ENCODE measurements at regions not wholly inside any gene's neighbourhood (a gene's known extent, or its start where the extent isn't known, plus 50 kb on each side); places are given as distances from the start of the nearest gene placed in this dataset.

DNA sequence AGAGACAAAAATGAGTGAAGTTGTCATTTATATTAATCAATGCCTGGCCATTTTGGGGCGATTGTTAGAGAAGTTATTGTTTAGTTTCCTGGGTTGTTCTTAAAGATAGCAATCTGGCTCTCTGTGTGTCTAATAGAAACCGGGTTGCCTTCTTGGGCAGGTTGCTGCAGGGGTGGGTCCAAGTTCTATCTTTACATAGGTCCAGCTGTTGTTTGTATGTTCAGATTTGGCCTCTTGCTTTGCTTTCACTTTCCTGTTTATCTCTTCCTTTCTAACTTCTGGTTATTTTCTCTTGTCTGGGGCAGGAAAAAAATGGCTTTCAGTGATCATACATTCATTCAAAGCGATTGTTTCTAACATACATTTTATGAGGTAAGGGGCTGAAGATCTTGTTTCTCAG lies 128.4 kb upstream of the NOX3 start:
- H3K9me2 ChIP-seq (ENCODE audit: insufficient read depth, low read length): no peaks in the 10 kb centered on the region
- no peak overlapping the region for H3K27ac ChIP-seq (ENCODE audit: low read length)
- no peaks in the 10 kb centered on the region for H3F3A ChIP-seq (ENCODE audit: insufficient read depth, low read length, poor library complexity, severe bottlenecking)
- no peak overlapping the region for H2AFZ ChIP-seq (ENCODE audit: low read depth, low read length)
- no peaks in the 10 kb centered on the region for H3K9me3 ChIP-seq (ENCODE audit: low read length)
- no peaks in the 10 kb centered on the region for H4K20me1 ChIP-seq (ENCODE audit: insufficient read depth)
- no peaks in the 10 kb centered on the region for H3K36me3 ChIP-seq (ENCODE audit: insufficient read depth, low read length)
- TF ChIP-seq RAD21 (conservative IDR thresholded peaks at IDR 0.05) (no peak), POLR2AphosphoS5 (IDR thresholded peaks at IDR 0.05) (no peak), EZH2 (IDR thresholded peaks at IDR 0.05; ENCODE audit: borderline replicate concordance, insufficient read depth, low read length, poor library complexity, severe bottlenecking) (no peak), TAF1 (IDR thresholded peaks at IDR 0.05; ENCODE audit: low read depth) (no peak)
- no peak overlapping the region for H3K9ac ChIP-seq (ENCODE audit: low read length)
- H3K4me3 ChIP-seq (ENCODE audit: low read length): no peak overlapping the region
- H3K4me2 ChIP-seq (ENCODE audit: low read length): no peak overlapping the region
- H3K27me3 ChIP-seq (ENCODE audit: insufficient read depth, low read depth, low read length): no peaks in the 10 kb centered on the region
- H3K79me2 ChIP-seq (replicated peaks; ENCODE audit: insufficient read depth, low read length): no peaks in the 10 kb centered on the region

DNA sequence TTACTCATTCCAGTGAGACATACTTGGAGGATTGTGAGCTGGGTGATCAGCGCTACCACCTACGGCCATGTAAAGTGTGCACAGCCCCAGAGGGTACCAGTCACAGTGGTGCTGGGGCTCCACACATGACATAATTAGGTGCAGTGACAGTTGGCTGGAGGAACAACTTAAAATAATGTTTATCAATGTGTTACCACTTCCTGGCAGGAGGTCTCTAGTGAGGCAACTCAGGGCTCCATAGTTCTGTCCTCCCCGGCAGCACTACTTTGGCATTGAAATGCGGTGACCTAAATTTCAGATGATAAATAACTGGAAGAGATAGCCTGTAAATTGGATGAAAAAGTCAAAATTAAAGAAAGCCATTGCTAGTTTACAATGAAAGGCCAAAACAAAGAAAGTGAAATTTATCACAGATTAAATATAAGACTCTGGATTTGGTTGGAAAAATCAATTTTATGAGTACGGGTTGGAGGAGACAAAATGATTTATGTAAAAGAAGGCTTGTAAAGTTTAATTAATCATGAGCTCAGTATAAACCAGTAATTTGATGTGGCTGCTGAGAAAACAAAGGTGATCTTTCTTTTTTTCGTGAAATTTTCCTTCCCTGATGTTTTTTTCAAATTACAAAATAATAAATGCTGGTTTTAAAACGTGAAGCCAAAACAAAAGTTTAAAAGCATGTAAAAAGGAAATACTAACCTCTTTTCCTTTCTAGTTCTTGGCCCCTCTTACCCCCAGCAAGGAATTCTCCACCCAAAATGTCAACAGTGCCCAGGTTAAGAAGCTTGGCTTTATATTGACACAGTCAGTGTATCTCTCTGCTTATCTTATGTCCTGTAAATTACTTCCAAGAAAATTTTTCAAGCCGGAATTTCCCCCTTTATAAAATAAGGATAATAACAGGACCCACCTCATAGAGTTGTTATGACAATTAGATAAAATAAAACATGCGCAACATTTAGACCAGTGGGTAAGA lies 126.7 kb upstream of the NOX3 start:
- no peak overlapping the region for H3K27ac ChIP-seq (ENCODE audit: low read length)
- H3K9me3 ChIP-seq (ENCODE audit: low read length): no peaks in the 10 kb centered on the region
- no peak overlapping the region for H2AFZ ChIP-seq (ENCODE audit: low read depth, low read length)
- TF ChIP-seq POLR2AphosphoS5 (IDR thresholded peaks at IDR 0.05): no peak
- TF ChIP-seq RAD21 (conservative IDR thresholded peaks at IDR 0.05): no peak
- TF ChIP-seq MXI1 (conservative IDR thresholded peaks at IDR 0.05; ENCODE audit: poor library complexity, severe bottlenecking): no peak
- TF ChIP-seq, protein P1, sequence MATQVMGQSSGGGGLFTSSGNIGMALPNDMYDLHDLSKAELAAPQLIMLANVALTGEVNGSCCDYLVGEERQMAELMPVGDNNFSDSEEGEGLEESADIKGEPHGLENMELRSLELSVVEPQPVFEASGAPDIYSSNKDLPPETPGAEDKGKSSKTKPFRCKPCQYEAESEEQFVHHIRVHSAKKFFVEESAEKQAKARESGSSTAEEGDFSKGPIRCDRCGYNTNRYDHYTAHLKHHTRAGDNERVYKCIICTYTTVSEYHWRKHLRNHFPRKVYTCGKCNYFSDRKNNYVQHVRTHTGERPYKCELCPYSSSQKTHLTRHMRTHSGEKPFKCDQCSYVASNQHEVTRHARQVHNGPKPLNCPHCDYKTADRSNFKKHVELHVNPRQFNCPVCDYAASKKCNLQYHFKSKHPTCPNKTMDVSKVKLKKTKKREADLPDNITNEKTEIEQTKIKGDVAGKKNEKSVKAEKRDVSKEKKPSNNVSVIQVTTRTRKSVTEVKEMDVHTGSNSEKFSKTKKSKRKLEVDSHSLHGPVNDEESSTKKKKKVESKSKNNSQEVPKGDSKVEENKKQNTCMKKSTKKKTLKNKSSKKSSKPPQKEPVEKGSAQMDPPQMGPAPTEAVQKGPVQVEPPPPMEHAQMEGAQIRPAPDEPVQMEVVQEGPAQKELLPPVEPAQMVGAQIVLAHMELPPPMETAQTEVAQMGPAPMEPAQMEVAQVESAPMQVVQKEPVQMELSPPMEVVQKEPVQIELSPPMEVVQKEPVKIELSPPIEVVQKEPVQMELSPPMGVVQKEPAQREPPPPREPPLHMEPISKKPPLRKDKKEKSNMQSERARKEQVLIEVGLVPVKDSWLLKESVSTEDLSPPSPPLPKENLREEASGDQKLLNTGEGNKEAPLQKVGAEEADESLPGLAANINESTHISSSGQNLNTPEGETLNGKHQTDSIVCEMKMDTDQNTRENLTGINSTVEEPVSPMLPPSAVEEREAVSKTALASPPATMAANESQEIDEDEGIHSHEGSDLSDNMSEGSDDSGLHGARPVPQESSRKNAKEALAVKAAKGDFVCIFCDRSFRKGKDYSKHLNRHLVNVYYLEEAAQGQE (IDR thresholded peaks at IDR 0.05; ENCODE audit: borderline replicate concordance): no peak
- TF ChIP-seq, protein P2, sequence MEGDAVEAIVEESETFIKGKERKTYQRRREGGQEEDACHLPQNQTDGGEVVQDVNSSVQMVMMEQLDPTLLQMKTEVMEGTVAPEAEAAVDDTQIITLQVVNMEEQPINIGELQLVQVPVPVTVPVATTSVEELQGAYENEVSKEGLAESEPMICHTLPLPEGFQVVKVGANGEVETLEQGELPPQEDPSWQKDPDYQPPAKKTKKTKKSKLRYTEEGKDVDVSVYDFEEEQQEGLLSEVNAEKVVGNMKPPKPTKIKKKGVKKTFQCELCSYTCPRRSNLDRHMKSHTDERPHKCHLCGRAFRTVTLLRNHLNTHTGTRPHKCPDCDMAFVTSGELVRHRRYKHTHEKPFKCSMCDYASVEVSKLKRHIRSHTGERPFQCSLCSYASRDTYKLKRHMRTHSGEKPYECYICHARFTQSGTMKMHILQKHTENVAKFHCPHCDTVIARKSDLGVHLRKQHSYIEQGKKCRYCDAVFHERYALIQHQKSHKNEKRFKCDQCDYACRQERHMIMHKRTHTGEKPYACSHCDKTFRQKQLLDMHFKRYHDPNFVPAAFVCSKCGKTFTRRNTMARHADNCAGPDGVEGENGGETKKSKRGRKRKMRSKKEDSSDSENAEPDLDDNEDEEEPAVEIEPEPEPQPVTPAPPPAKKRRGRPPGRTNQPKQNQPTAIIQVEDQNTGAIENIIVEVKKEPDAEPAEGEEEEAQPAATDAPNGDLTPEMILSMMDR (IDR thresholded peaks at IDR 0.05; ENCODE audit: poor library complexity, severe bottlenecking): no peak
- H3F3A ChIP-seq (ENCODE audit: insufficient read depth, low read length, poor library complexity, severe bottlenecking): no peaks in the 10 kb centered on the region
- no peak overlapping the region for H3K4me2 ChIP-seq (ENCODE audit: low read length)
- H3K27me3 ChIP-seq (ENCODE audit: insufficient read depth, low read depth, low read length): no peaks in the 10 kb centered on the region
- H4K20me1 ChIP-seq (ENCODE audit: insufficient read depth): no peaks in the 10 kb centered on the region
- H3K79me2 ChIP-seq (replicated peaks; ENCODE audit: insufficient read depth, low read length): no peaks in the 10 kb centered on the region
- no peaks in the 10 kb centered on the region for H3K36me3 ChIP-seq (ENCODE audit: insufficient read depth, low read length)
- no peaks in the 10 kb centered on the region for H3K9me2 ChIP-seq (ENCODE audit: insufficient read depth, low read length)
- H3K9ac ChIP-seq (ENCODE audit: low read length): no peak overlapping the region
- no peak overlapping the region for H3K4me3 ChIP-seq (ENCODE audit: low read length)

DNA sequence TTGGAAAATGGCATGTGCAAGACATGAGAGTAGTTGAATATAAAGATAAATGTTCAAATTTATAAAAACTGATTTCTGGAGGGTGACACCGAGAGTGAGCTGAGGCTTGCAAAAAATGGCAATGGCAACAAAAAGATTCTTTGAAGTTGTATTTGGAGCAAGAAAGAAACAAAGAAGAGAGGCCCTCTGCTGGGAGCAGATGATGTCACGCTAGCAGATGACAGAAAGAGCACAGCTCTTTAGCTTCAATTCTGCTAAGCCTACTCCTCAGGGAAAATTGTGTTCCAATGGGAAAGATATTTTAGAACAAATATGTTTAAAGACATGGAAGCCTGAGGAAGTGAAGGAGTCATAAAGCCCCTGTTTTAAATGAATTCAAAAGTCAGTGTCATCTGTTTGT lies 125.3 kb upstream of the NOX3 start:
- Histone ChIP-seq H3K4me2 (ENCODE audit: low read length) (no peak overlapping the region), H3K27ac (ENCODE audit: low read length) (no peak overlapping the region), H4K20me1 (ENCODE audit: insufficient read depth) (no peaks in the 10 kb centered on the region), H2AFZ (ENCODE audit: low read depth, low read length) (no peak overlapping the region), H3K9me3 (ENCODE audit: low read length) (no peaks in the 10 kb centered on the region), H3K36me3 (ENCODE audit: insufficient read depth, low read length) (no peaks in the 10 kb centered on the region), H3F3A (ENCODE audit: insufficient read depth, low read length, poor library complexity, severe bottlenecking) (no peaks in the 10 kb centered on the region), H3K4me3 (ENCODE audit: low read length) (no peak overlapping the region), H3K27me3 (ENCODE audit: insufficient read depth, low read depth, low read length) (no peaks in the 10 kb centered on the region), H3K9ac (ENCODE audit: low read length) (no peak overlapping the region), H3K79me2 (replicated peaks; ENCODE audit: insufficient read depth, low read length) (no peaks in the 10 kb centered on the region), H3K9me2 (ENCODE audit: insufficient read depth, low read length) (no peaks in the 10 kb centered on the region)
- TF ChIP-seq TAF1 (IDR thresholded peaks at IDR 0.05; ENCODE audit: low read depth) (no peak), SMC3 (conservative IDR thresholded peaks at IDR 0.05; ENCODE audit: poor library complexity) (peak; percentile 21)

All from neural cell (in vitro differentiated cells).